Loucy (cell line): ENCODE measurements at regions not wholly inside any gene's neighbourhood (a gene's known extent, or its start where the extent isn't known, plus 50 kb on each side); places are given as distances from the start of the nearest gene placed in this dataset.

ENCODE experiments used
- CTCF ChIP-seq: fragments of 200-600 bp; sonication (generic); conservative IDR thresholded peaks from 2 replicates; pipeline ENCODE4 v1.5.1; 2014; ENCODE audit warnings: mild to moderate bottlenecking, antibody characterized with exemption, low read length
- EZH2phosphoT487 ChIP-seq: fragments of 200-600 bp; IDR thresholded peaks from 2 replicates; pipeline ENCODE4 v1.6.1; 2018; ENCODE audit warnings: antibody characterized with exemption, mild to moderate bottlenecking, moderate library complexity, borderline replicate concordance

- TF ChIP-seq CTCF (no peak), EZH2phosphoT487 (no peak)
Measured at GRCh38 chr2:117700471-117700870, 114.0 kb upstream of the DDX18 start.
